Peyer's patch (tissue), 4 donors: ENCODE measurements at regions not wholly inside any gene's neighbourhood (a gene's known extent, or its start where the extent isn't known, plus 50 kb on each side); places are given as distances from the start of the nearest gene placed in this dataset.

ENCODE experiments used
- DNase-seq, 3 donors: peaks; one replicate each; pipeline ENCODE4 v3.0.0-alpha.2; 2017 to 2019
- H3K27ac ChIP-seq, 4 donors: fragments of 200-600 bp; sonication (generic); one replicate each; pipeline ENCODE4 v1.5.1; 2016 to 2019
- H3K27me3 ChIP-seq, 2 donors: fragments of 200-600 bp; sonication (generic); one replicate each; pipeline ENCODE4 v1.5.1; 2019
- H3K36me3 ChIP-seq, 3 donors: fragments of 200-600 bp; sonication (generic); one replicate each; pipeline ENCODE4 v1.5.1; 2016 to 2019
- H3K4me1 ChIP-seq, 4 donors: fragments of 200-600 bp; sonication (generic); one replicate each; pipeline ENCODE4 v1.5.1; 2016 to 2019
- H3K4me3 ChIP-seq, 4 donors: fragments of 200-600 bp; sonication (generic); 1 replicate in 3 of 4; 2 replicates in 1 of 4; pipeline ENCODE4 v1.5.1; 2016 to 2019; ENCODE audit warnings: mild to moderate bottlenecking in 1 of 4
- H3K9me3 ChIP-seq, 4 donors: fragments of 200-600 bp; sonication (generic); one replicate each; pipeline ENCODE4 v1.5.1; 2016 to 2019; ENCODE audit warnings: mild to moderate bottlenecking in 1 of 4
- POLR2A ChIP-seq, 2 donors: fragments of 450-650 bp; IDR thresholded peaks; one replicate each; pipeline ENCODE4 v1.5.1; 2017; ENCODE audit warnings: antibody characterized with exemption in 2 of 2, mild to moderate bottlenecking in 2 of 2, moderate library complexity in 2 of 2
- TF ChIP-seq, protein P1 (sequence below), 6 experiments: fragments of 450-650 bp in 4 of 6; fragments of 200-600 bp in 2 of 6; sonication (generic) in 1 of 6; IDR thresholded peaks; one replicate each; pipeline ENCODE4 v1.5.1; 2017 to 2019; ENCODE audit warnings: antibody characterized with exemption in 6 of 6, mild to moderate bottlenecking in 3 of 6, moderate library complexity in 1 of 6

DNA sequence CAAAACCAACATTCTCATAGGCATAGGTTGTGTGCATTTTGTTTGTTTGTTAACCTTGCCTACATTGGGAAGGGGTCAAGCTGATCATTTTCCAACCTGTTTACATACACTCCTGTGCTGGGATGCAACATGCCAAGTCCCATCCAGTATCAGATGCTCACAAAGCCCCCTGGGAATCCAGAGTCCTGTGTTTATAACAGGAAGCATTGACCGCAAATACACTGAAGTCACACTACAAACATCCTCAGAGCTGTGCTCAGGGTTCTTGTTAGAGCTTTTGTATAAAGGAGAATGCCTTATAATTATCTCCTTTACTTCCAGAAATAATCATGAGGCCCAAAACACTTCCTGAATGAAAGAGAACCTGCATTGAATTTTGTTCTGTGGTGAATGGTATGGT, 488.7 kb upstream of the TCF4 start:
- Histone ChIP-seq H3K4me1 (no peaks in the 10 kb centered on the region), H3K4me3 (no peak overlapping the region), H3K36me3 (no peaks in the 10 kb centered on the region), H3K27ac (no peak overlapping the region), H3K27me3 (no peaks in the 10 kb centered on the region), H3K9me3 (no peaks in the 10 kb centered on the region)
- no peak for DNase-seq
- TF ChIP-seq, protein P1, sequence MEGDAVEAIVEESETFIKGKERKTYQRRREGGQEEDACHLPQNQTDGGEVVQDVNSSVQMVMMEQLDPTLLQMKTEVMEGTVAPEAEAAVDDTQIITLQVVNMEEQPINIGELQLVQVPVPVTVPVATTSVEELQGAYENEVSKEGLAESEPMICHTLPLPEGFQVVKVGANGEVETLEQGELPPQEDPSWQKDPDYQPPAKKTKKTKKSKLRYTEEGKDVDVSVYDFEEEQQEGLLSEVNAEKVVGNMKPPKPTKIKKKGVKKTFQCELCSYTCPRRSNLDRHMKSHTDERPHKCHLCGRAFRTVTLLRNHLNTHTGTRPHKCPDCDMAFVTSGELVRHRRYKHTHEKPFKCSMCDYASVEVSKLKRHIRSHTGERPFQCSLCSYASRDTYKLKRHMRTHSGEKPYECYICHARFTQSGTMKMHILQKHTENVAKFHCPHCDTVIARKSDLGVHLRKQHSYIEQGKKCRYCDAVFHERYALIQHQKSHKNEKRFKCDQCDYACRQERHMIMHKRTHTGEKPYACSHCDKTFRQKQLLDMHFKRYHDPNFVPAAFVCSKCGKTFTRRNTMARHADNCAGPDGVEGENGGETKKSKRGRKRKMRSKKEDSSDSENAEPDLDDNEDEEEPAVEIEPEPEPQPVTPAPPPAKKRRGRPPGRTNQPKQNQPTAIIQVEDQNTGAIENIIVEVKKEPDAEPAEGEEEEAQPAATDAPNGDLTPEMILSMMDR (IDR thresholded peaks at IDR 0.05), result no peak
- no peak for TF ChIP-seq POLR2A (IDR thresholded peaks at IDR 0.05)

- Histone ChIP-seq H3K4me3 (no peak overlapping the region), H3K36me3 (no peaks in the 10 kb centered on the region), H3K27me3 (no peaks in the 10 kb centered on the region), H3K4me1 (no peaks in the 10 kb centered on the region), H3K27ac (no peak overlapping the region), H3K9me3 (no peaks in the 10 kb centered on the region)
- TF ChIP-seq, protein P1 (IDR thresholded peaks at IDR 0.05), result no peak
- no peak for TF ChIP-seq POLR2A (IDR thresholded peaks at IDR 0.05)
- no peak for DNase-seq
These were observed 480.7 kb upstream of the TCF4 start for GRCh38 chr18:56068701-56069100.

GRCh38 chr18:56067969-56068671, 480.1 kb upstream of the TCF4 start:
- TF ChIP-seq POLR2A (IDR thresholded peaks at IDR 0.05), result no peak
- TF ChIP-seq, protein P1 (IDR thresholded peaks at IDR 0.05), result no peak
- H3K36me3 ChIP-seq, result no peaks in the 10 kb centered on the region
- H3K27ac ChIP-seq, result no peak overlapping the region
- no peaks in the 10 kb centered on the region for H3K9me3 ChIP-seq
- H3K27me3 ChIP-seq, result no peaks in the 10 kb centered on the region
- H3K4me3 ChIP-seq, result no peak overlapping the region
- H3K4me1 ChIP-seq, result no peaks in the 10 kb centered on the region
- DNase-seq, result no peak

DNA sequence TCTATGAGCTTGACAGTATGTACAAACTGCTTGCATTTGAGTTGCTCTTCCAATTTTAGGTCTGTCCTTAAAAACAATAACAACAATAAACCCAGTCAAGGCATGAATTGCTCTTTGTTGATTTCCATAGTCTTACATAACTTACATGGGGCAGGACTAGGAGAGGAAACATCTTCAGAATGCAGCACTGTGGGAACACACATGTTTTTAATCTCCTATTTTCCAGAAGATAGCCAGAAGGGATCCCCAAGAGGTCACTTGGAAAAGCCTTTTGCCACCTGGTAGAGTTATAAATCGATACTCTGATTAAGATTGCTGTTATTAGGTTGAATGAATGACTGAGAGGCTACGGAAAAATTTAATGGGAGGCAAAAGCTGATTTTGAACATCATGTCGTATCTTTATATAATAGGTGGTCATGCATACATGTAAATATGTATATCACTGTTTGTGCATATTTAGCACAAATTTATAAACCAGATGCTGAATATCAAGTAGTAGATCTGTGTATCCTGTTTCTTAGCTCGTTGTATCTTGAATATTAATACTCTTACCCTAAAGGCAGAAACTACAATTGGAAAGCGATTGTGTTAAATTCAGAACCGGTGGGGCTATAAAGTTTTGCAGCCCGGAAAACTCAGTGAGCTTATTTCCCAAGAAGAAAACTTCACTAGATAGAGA, 479.4 kb upstream of the TCF4 start:
- H3K27me3 ChIP-seq, result no peaks in the 10 kb centered on the region
- H3K4me3 ChIP-seq, result no peak overlapping the region
- TF ChIP-seq, protein P1 (IDR thresholded peaks at IDR 0.05), result no peak
- no peak for TF ChIP-seq POLR2A (IDR thresholded peaks at IDR 0.05)
- H3K27ac ChIP-seq, result no peak overlapping the region
- no peaks in the 10 kb centered on the region for H3K4me1 ChIP-seq
- no peak for DNase-seq
- no peaks in the 10 kb centered on the region for H3K9me3 ChIP-seq
- H3K36me3 ChIP-seq, result no peaks in the 10 kb centered on the region

DNA sequence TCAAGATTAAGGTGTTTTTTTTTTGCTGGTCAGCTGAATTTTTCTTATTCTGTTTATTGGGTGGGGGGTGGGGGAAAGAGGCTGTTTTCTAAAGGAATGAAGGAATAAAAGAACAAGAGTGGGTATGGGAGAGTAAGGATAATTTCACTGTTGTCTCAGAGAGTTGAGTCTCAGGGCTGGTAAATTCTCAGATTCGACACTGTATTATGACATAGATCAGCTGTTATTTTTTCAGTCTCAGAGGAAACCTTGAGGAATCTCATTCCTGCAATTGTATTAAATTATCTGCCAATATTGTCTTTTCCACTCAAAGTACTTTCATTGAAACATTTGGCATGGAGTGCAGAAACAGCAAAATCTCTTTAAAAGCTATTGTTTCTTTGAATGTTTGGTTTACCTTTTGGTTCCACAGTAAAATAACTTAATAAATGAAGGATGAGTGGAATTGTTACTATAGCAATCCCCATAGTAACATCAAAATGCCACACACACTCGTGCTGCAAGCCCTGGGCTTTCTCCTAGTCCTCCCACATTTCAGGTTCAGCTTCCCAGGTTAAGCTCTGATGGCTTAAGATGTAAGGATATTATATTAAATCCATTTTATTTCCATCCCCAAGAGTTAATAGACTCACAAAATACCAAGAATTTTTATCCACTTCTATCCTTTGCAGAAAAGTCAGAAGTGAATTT, 478.7 kb upstream of the TCF4 start:
- Histone ChIP-seq H3K4me1 (no peaks in the 10 kb centered on the region), H3K36me3 (no peaks in the 10 kb centered on the region), H3K27me3 (no peaks in the 10 kb centered on the region), H3K27ac (no peak overlapping the region), H3K4me3 (no peak overlapping the region), H3K9me3 (no peaks in the 10 kb centered on the region)
- DNase-seq, result no peak
- no peak for TF ChIP-seq POLR2A (IDR thresholded peaks at IDR 0.05)
- TF ChIP-seq, protein P1 (IDR thresholded peaks at IDR 0.05), result no peak
